HUDEP-2 (cell line): ENCODE measurements at regions not wholly inside any gene's neighbourhood (a gene's known extent, or its start where the extent isn't known, plus 50 kb on each side); places are given as distances from the start of the nearest gene placed in this dataset.

ENCODE experiments used
- DNase-seq, 76 experiments: peaks; one replicate each; lab custom pipeline; 2025; ENCODE audit not compliant: unreplicated experiment in 76 of 76; lab: John Stamatoyannopoulos, UW

GRCh38 chrX:82912382-82912781 is 595.7 kb upstream of the POU3F4 start:
- DNase-seq = no peak

DNA sequence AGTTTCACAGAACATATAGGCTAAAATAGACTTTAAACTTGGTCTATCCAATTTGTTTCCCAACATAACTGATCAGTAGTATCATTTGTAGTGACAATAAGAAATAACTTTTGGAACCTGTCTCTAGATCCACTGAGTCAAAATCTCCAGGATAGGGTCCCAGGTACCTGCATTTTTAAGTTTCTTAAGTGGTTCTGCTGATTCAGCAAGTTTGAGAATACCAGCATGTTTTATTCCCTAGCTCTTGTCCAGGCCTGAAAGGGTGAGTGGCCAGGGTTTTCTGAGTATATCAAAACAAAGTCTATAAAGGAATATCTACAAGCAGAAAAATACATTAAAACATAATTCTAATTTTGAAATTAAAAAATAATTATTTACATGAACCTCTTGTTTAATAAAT is 573.1 kb upstream of the POU3F4 start:
- DNase-seq = no peak

- DNase-seq = no peak
Measured at GRCh38 chrX:82945332-82945731, 562.8 kb upstream of the POU3F4 start.

GRCh38 chrX:82961129-82961528 is 547.0 kb upstream of the POU3F4 start:
- no peak for DNase-seq

DNA sequence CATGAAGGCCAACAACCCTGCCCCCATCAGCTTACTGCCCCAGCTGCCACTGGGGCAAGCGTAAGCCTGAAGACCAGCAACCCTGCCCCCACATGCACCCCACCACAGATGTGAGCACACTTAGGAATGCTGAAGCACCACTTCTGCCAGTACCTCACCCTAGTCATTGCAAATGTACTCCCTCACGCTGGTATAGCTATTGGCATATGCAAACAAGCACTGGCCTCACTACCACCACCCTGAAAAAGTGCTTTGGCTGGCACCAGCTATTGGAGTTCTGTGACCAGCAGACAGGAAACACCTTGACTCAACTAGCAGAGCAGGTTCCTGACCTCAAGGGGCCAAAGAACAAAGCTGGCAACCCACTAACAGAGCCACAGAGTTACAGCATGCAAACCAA is 534.4 kb upstream of the POU3F4 start:
- no peak for DNase-seq

- DNase-seq = no peak
Measured at GRCh38 chrX:82998163-82998562, 509.9 kb upstream of the POU3F4 start.

DNA sequence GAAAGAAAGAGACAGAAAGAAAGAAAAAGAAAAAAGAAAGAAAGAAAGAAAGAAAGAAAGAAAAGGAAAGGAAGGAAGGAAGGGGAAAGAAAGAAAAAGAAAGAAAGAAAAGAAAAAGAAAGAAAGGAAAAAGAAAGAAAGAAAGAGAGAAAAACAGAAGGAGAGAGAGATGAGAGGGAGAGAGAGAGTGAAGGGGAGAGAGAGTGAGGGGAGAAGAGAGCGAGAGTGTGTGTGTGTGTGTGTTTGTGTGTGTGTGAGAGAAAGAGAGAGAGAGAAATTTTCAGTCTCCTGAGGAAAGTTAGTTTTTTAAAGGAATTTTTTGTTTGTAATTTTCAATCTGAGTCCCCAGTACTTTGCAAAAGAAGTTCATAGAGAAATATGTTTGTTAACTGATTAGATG is 504.1 kb upstream of the POU3F4 start:
- no peak for DNase-seq

GRCh38 chrX:83008415-83008814 is 499.7 kb upstream of the POU3F4 start:
- peak in 1 of 76 experiments; percentile 0 for DNase-seq

DNA sequence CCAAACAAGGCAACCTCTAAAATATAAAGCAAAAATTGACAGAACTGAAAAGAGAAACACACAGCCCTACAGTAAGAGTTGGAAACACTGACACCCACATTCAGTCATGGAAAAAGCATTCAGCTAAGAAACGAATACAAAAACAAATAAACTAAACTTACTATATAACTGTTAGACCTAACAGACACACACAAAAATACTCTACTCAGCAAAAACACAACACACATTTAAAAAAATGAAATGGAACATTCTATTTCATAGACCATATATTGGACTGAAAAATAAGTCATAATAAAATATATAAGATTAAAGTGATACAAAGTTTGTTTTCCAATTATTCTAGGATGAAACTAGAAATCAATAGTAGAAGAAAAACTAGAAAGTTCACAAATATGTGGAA is 488.8 kb upstream of the POU3F4 start:
- no peak for DNase-seq

DNA sequence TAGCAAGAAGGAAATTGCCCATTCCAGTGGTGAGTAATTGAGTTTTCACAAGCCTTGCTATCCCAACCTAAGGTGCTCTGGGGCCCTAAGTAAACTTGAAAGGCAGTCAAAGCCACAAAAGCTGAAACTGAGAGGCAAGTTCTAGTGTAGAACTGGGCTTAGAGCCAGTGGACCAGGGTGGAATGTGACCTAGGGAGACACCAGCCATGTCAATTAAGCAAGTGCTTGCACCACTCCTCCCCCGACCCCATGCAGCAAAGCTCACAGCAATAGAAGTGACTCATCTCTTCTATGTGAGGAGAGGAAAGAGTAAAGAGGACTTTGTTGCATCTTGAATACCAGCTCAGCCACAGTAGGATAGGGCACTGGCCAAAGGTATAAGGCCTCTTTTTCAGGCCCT is 486.1 kb upstream of the POU3F4 start:
- DNase-seq = no peak
